K562 (cell line): ENCODE measurements at regions not wholly inside any gene's neighbourhood (a gene's known extent, or its start where the extent isn't known, plus 50 kb on each side); places are given as distances from the start of the nearest gene placed in this dataset.

Experiments
- ATAC-seq: fragments of 200-7000 bp; cut with Tn5 transposase; 3 replicates; pipeline ENCODE4 v1.9.1; 2020; ENCODE audit warnings: moderate library complexity
- BruUV-seq: library from RNA; stranded (reverse); fragments of 400-500 nt; replicated peaks from 2 replicates; lab custom pipeline; 2021; lab: Mats Ljungman, UMichigan
- CTCF ChIA-PET: fragments of 300-600 bp; formaldehyde crosslinking; extraction: SDS; loops from one replicate; lab custom pipeline; 2021; ENCODE audit warnings: low intra/inter-chr PET ratio; lab: Yijun Ruan, JAX
- POLR2A ChIA-PET: fragments of 300-600, 350-650 bp; sonication (Branson Sonifier 250); formaldehyde crosslinking; extraction: SDS; loops from one replicate; lab custom pipeline; 2021; ENCODE audit warnings: antibody characterized with exemption, inconsistent platforms; lab: Yijun Ruan, JAX
- DNase-seq, 4 experiments: peaks; one replicate each; pipeline versions ENCODE4 v3.0.0 to v3.0.0-alpha.2; 2011 to 2018; ENCODE audit warnings: low spot score in 3 of 4, mixed read lengths in 3 of 4; ENCODE audit errors: extremely low read depth in 1 of 4
- FAIRE-seq: peaks from 2 replicates; lab custom pipeline; 2011; peaks lifted over from hg19 to GRCh38; lab: Jason Lieb, UNC
- H2AFZ ChIP-seq: 2 replicates; pipeline ENCODE4 v1.6.0; 2011; ENCODE audit warnings: low read depth, low read length, control low read depth, inconsistent platforms
- H3K27ac ChIP-seq: fragments of 200-600 bp; 3 replicates; pipeline ENCODE4 v1.8.0; 2011; ENCODE audit warnings: low read depth, mild to moderate bottlenecking, control low read depth, inconsistent platforms, low read length, moderate library complexity, mixed read lengths; ENCODE audit errors: extremely low read depth
- H3K27me3 ChIP-seq, 2 experiments: fragments of 300-600 bp in 1 of 2; 2 replicates in 1 of 2; 3 replicates in 1 of 2; pipeline versions ENCODE4 v1.6.0 to v1.8.0; 2011; ENCODE audit warnings: inconsistent platforms in 2 of 2, low read length in 2 of 2, mild to moderate bottlenecking in 1 of 2, mixed read lengths in 1 of 2, moderate library complexity in 1 of 2; ENCODE audit not compliant: control insufficient read depth in 2 of 2, insufficient read depth in 2 of 2
- H3K36me3 ChIP-seq: fragments of 300-600 bp; 3 replicates; pipeline ENCODE4 v1.8.0; 2011; ENCODE audit warnings: mild to moderate bottlenecking, low read length, inconsistent platforms; ENCODE audit not compliant: control insufficient read depth, insufficient read depth
- H3K4me1 ChIP-seq, 2 experiments: fragments of 200-600 bp in 1 of 2; replicated peaks in 1 of 2; 2 replicates in 1 of 2; 3 replicates in 1 of 2; pipeline versions ENCODE4 v1.5.1 to v1.8.0; 2011; ENCODE audit warnings: inconsistent platforms in 2 of 2, low read length in 2 of 2, mild to moderate bottlenecking in 1 of 2, mixed read lengths in 1 of 2, moderate library complexity in 1 of 2; ENCODE audit not compliant: control insufficient read depth in 2 of 2, insufficient read depth in 2 of 2
- H3K4me2 ChIP-seq: 2 replicates; pipeline ENCODE4 v1.6.1; 2011; ENCODE audit warnings: low read length, control low read depth, inconsistent platforms, mixed read lengths; ENCODE audit not compliant: insufficient read depth
- H3K4me3 ChIP-seq: fragments of 200-600 bp; sonication (generic), shearing (Covaris generic); 2 replicates; pipeline ENCODE4 v1.5.1; 2016; ENCODE audit warnings: control low read depth, inconsistent platforms
- H3K79me2 ChIP-seq: fragments of 200-600 bp; 3 replicates; pipeline ENCODE4 v1.8.0; 2011; ENCODE audit warnings: low read length, inconsistent platforms; ENCODE audit not compliant: control insufficient read depth, insufficient read depth
- H3K9ac ChIP-seq, 2 experiments: 2 replicates each; pipeline versions ENCODE4 v1.6.0 to v1.6.1; 2011; ENCODE audit warnings: low read depth in 2 of 2, low read length in 2 of 2, control low read depth in 1 of 2, inconsistent platforms in 1 of 2, mild to moderate bottlenecking in 1 of 2, mixed read lengths in 1 of 2; ENCODE audit not compliant: insufficient read depth in 1 of 2
- H3K9me1 ChIP-seq: one replicate; pipeline ENCODE4 v1.6.0; 2011; ENCODE audit warnings: inconsistent platforms, mild to moderate bottlenecking, low read length, moderate library complexity; ENCODE audit not compliant: control insufficient read depth, insufficient read depth
- H3K9me3 ChIP-seq: replicated peaks from 2 replicates; pipeline ENCODE4 v1.5.1; 2011; ENCODE audit warnings: low read depth, low read length, inconsistent platforms; ENCODE audit not compliant: control insufficient read depth, insufficient read depth
- H4K20me1 ChIP-seq: replicated peaks from 2 replicates; pipeline ENCODE4 v1.6.1; 2011; ENCODE audit warnings: low read length, inconsistent platforms, mixed read lengths; ENCODE audit not compliant: control insufficient read depth, insufficient read depth
- FOXJ2 ChIP-seq: fragments of 200-800 bp; sonication (Bioruptor generic); IDR thresholded peaks from 2 replicates; pipeline ENCODE4 v1.6.1; 2016; ENCODE audit warnings: missing genetic modification characterization, missing compliant biosample characterization
- MYC ChIP-seq, 2 experiments: fragments of 250-450 bp in 1 of 2; sonication (Bioruptor Pico) in 1 of 2; IDR thresholded peaks; 2 replicates each; pipeline versions ENCODE4 v1.5.1 to v1.6.1; 2012 to 2021; ENCODE audit warnings: low read depth in 2 of 2, borderline replicate concordance in 1 of 2, improper control_type of control experiment in 1 of 2, low read length in 1 of 2, mild to moderate bottlenecking in 1 of 2, moderate library complexity in 1 of 2
- NR2C2 ChIP-seq, 2 experiments: fragments of 200-800 bp in 1 of 2; sonication (Bioruptor generic) in 1 of 2; sonication (generic) in 1 of 2; formaldehyde crosslinking in 1 of 2; IDR thresholded peaks; 2 replicates each; pipeline versions ENCODE4 v1.6.1 to v1.8.0; 2016 to 2022; ENCODE audit warnings: mild to moderate bottlenecking in 1 of 2, missing compliant biosample characterization in 1 of 2, missing genetic modification characterization in 1 of 2, missing genetic modification reagents in 1 of 2
- RAD21 ChIP-seq, 2 experiments: fragments of 250-450 bp in 1 of 2; fragments of 450-650 bp in 1 of 2; sonication (Bioruptor Pico) in 1 of 2; formaldehyde crosslinking in 1 of 2; IDR thresholded peaks in 1 of 2; conservative IDR thresholded peaks in 1 of 2; 2 replicates each; pipeline versions ENCODE4 v1.4.0 to v1.8.0; 2020 to 2022; ENCODE audit warnings: mild to moderate bottlenecking in 2 of 2, moderate library complexity in 1 of 2
- TAL1 ChIP-seq: fragments of 450-650 bp; IDR thresholded peaks from 2 replicates; pipeline ENCODE4 v1.6.1; 2016; ENCODE audit warnings: mild to moderate bottlenecking
- ZNF12 ChIP-seq: sonication (generic); formaldehyde crosslinking; IDR thresholded peaks from 2 replicates; pipeline ENCODE4 v1.4.0; 2020; ENCODE audit warnings: mild to moderate bottlenecking, missing genetic modification reagents
- ZNF263 ChIP-seq: sonication (generic); formaldehyde crosslinking; IDR thresholded peaks from 2 replicates; pipeline ENCODE4 v1.8.0; 2022; ENCODE audit warnings: mild to moderate bottlenecking, missing genetic modification reagents, borderline replicate concordance
- WGBS: fragments of 100-300 bp; shearing (Covaris generic); methylation state at CpG from one replicate; pipeline ENCODE4 v1.1.6; 2016; ENCODE audit warnings: low coverage, mixed read lengths; ENCODE audit not compliant: insufficient coverage; ENCODE audit errors: missing lambda C conversion rate; 5-methylcytosine and 5-hydroxymethylcytosine counted together
- in situ Hi-C: fragments of 300-500 bp; cut with MboI; formaldehyde crosslinking; loops from 4 replicates; pipeline ENCODE4 v1.15.0; 2018; ENCODE audit warnings: inconsistent platforms, mixed read lengths
- intact Hi-C: fragments of 100-400 bp; cut with micrococcal nuclease; formaldehyde crosslinking; loops from 2 replicates; pipeline ENCODE4 v1.14.2; 2022
- TF ChIP-seq, protein P1 (sequence below): fragments of 450-650 bp; IDR thresholded peaks from 2 replicates; pipeline ENCODE4 v1.6.1; 2017; ENCODE audit warnings: mild to moderate bottlenecking, moderate library complexity
- TF ChIP-seq, protein P2 (sequence below): fragments of 450-650 bp; IDR thresholded peaks from 2 replicates; pipeline ENCODE4 v1.6.1; 2016; ENCODE audit warnings: missing biosample characterization, missing genetic modification characterization
- TF ChIP-seq, protein P3 (sequence below): fragments of 450-650 bp; formaldehyde crosslinking; IDR thresholded peaks from 2 replicates; pipeline ENCODE4 v1.4.0; 2020; ENCODE audit warnings: mild to moderate bottlenecking, mixed read lengths
- TF ChIP-seq, protein P4 (sequence below): sonication (generic); formaldehyde crosslinking; IDR thresholded peaks from 2 replicates; pipeline ENCODE4 v1.8.0; 2022; ENCODE audit warnings: missing genetic modification reagents, mild to moderate bottlenecking, borderline replicate concordance

DNA sequence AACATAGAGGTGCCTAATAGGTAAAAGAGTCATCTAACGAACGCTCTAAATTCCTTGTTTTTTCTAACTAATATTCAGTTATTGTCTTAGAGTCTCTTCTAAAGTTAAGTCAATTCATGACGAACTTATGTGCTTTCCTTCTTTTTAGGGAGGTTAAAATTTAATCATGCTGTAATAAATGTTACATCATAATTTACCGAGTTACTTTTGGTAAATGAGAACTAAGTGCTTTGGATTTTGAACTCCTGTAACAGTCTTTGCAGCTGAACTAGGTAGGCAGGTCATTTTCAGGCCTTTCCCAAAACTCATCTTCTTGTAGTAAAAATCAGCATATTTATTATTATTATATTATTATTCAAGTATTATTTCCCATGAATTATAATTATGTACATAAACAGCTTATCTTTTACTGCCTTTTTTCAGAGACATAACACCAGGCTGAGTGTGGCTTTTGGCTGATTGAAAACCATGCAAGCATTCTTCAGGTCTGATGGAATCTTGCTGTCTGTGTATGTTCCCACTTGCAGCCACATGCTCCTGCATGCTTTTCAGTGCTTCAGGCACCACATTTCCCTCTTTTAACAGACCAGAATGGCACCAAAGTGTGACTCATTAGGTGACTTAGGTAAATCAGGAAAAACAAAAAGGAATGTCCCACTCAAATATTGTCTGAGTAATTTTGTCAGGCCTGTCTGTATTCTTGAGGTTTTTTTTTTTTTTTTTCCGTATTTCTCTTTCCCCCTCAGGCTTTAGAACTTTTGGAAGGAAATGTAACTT, 81.0 kb upstream of the CD55 start (continued):
- 0 out of 2 replicates have a peak, but pooled peaks have one; percentile 44 for TF ChIP-seq MYC (IDR thresholded peaks at IDR 0.05; ENCODE audit: low read depth, low read length)
- no peak for TF ChIP-seq MYC (CRISPR knock-in tag; IDR thresholded peaks at IDR 0.05; ENCODE audit: borderline replicate concordance, low read depth)

DNA sequence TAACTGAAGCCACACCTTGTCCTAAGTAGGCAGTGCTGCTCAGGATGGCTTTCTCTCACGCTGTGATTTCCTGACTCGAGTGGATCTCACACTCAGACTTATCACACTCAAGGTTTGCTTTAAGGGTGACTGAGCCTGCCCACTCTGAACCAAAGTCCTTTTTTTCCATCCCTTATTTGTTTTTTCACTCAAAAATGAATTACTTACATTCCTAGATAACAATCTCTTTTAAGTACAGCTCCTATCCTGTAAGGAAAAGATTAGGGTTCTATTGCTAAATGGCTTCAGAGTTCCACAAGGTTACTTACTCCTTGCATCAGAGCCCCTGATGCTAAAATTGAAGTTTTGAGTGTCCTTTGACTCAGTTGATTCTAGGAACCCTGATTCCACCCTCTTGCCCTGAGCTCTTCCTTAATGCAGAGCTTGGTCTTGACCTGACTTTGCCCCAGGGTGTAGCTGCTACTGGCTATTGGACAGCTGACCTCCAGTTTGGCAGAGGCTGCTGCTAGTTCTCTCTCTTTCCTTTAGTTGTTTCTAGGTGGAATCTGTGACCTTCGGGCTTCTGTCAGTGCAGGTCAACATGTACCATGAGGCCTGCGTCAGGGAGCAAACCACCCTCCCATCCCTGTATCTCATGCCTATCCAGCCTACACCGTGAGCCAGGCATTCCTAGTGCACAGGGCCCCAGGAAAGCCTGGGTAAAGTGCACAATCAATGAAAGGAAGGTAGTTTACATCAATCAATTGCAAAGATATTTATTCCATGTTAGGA, 80.1 kb upstream of the CD55 start:
- Histone ChIP-seq H3K79me2 (no peaks in the 10 kb centered on the region), H3K4me2 (no peak overlapping the region), H3K27me3 (no peaks in the 10 kb centered on the region), H2AFZ (peak overlapping the region; percentile 67), H3K4me3 (no peak overlapping the region), H3K9me3 (no peaks in the 10 kb centered on the region), H3K4me1 (peaks cover 6 to 22% of the 10 kb centered on the region in 2 experiments; a peak in 4 of 5 replicates), H4K20me1 (no peaks in the 10 kb centered on the region), H3K36me3 (no peaks in the 10 kb centered on the region), H3K9me1 (no peaks in the 10 kb centered on the region), H3K27ac (peak overlapping the region; percentile 14; the same call in 2 of the 3 replicates), H3K9ac (peak overlapping the region; percentile 17 to 56; a peak in 2 of 4 replicates)
- FAIRE-seq (no peak), DNase-seq (no peak), ATAC-seq (peak; percentile 76)
- intact Hi-C loops, result loop anchor here (2.0 kb wide), 1 partner anchor 79 kb away; the partner anchor contains the start of gene CD55
- 18% methylated on average over 5 of the region's 5 CpGs for WGBS
- BruUV-seq, result no TSS peak
- CTCF ChIA-PET, result no interaction called here
- POLR2A ChIA-PET, result interaction anchor here (0.7 kb wide), 1 partner anchor 20 kb away, joined by 3 read pairs; no protein-coding TSS in a partner anchor
- in situ Hi-C loops, result no loop called here
- TF ChIP-seq, protein P1, sequence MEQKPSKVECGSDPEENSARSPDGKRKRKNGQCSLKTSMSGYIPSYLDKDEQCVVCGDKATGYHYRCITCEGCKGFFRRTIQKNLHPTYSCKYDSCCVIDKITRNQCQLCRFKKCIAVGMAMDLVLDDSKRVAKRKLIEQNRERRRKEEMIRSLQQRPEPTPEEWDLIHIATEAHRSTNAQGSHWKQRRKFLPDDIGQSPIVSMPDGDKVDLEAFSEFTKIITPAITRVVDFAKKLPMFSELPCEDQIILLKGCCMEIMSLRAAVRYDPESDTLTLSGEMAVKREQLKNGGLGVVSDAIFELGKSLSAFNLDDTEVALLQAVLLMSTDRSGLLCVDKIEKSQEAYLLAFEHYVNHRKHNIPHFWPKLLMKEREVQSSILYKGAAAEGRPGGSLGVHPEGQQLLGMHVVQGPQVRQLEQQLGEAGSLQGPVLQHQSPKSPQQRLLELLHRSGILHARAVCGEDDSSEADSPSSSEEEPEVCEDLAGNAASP, result no peak
- peak in 1 of 2 experiments; percentile 28; a peak in 1 of 4 replicates for TF ChIP-seq RAD21 (CRISPR knock-in tag; conservative IDR thresholded peaks at IDR 0.05 in 1 of 2, IDR thresholded peaks at IDR 0.05 in 1 of 2)
- peak; percentile 91 for TF ChIP-seq ZNF12 (CRISPR knock-in tag)
- TF ChIP-seq, protein P2, sequence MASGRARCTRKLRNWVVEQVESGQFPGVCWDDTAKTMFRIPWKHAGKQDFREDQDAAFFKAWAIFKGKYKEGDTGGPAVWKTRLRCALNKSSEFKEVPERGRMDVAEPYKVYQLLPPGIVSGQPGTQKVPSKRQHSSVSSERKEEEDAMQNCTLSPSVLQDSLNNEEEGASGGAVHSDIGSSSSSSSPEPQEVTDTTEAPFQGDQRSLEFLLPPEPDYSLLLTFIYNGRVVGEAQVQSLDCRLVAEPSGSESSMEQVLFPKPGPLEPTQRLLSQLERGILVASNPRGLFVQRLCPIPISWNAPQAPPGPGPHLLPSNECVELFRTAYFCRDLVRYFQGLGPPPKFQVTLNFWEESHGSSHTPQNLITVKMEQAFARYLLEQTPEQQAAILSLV (tag), result 0 out of 2 replicates have a peak, but pooled peaks have one; percentile 23
- TF ChIP-seq, protein P3, sequence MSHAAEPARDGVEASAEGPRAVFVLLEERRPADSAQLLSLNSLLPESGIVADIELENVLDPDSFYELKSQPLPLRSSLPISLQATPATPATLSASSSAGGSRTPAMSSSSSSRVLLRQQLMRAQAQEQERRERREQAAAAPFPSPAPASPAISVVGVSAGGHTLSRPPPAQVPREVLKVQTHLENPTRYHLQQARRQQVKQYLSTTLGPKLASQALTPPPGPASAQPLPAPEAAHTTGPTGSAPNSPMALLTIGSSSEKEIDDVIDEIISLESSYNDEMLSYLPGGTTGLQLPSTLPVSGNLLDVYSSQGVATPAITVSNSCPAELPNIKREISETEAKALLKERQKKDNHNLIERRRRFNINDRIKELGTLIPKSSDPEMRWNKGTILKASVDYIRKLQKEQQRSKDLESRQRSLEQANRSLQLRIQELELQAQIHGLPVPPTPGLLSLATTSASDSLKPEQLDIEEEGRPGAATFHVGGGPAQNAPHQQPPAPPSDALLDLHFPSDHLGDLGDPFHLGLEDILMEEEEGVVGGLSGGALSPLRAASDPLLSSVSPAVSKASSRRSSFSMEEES, result no peak
- peak; percentile 72 for TF ChIP-seq TAL1
- no peak for TF ChIP-seq NR2C2 (CRISPR knock-in tag; IDR thresholded peaks at IDR 0.05)
- peak; percentile 80 for TF ChIP-seq NR2C2 (tag; IDR thresholded peaks at IDR 0.05)
- TF ChIP-seq, protein P4, sequence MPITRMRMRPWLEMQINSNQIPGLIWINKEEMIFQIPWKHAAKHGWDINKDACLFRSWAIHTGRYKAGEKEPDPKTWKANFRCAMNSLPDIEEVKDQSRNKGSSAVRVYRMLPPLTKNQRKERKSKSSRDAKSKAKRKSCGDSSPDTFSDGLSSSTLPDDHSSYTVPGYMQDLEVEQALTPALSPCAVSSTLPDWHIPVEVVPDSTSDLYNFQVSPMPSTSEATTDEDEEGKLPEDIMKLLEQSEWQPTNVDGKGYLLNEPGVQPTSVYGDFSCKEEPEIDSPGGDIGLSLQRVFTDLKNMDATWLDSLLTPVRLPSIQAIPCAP, result no peak
- no peak for TF ChIP-seq ZNF263 (CRISPR knock-in tag)
- TF ChIP-seq FOXJ2 (tag), result 0 out of 2 replicates have a peak, but pooled peaks have one; percentile 40
